ENCODE measurements at regions not wholly inside any gene's neighbourhood (a gene's known extent, or its start where the extent isn't known, plus 50 kb on each side); places are given as distances from the start of the nearest gene placed in this dataset.

- TF ChIP-seq EP300 (IDR thresholded peaks at IDR 0.05; ENCODE audit: low read length) (no peak), ZNF830 (CRISPR knock-in tag; IDR thresholded peaks at IDR 0.05) (no peak), CTCF (IDR thresholded peaks at IDR 0.05 in 2 of 3, conservative IDR thresholded peaks at IDR 0.05 in 1 of 3; ENCODE audit: insufficient read depth in 2 of 3, low read depth in 1 of 3, low read length in 3 of 3) (no peak), CCNT2 (IDR thresholded peaks at IDR 0.05; ENCODE audit: borderline replicate concordance, extremely low read depth, insufficient read length, low read depth, low read length) (no peak), FOSL1 (tag; conservative IDR thresholded peaks at IDR 0.05) (no peak), LCOR (CRISPR knock-in tag; IDR thresholded peaks at IDR 0.05) (no peak), POLR2A (conservative IDR thresholded peaks at IDR 0.05) (no peak), POLR3A (IDR thresholded peaks at IDR 0.05; ENCODE audit: borderline replicate concordance, extremely low read depth, insufficient read depth, insufficient read length) (no peak), MEF2D (tag; conservative IDR thresholded peaks at IDR 0.05; ENCODE audit: low read depth) (no peak), ZNF778 (CRISPR knock-in tag; IDR thresholded peaks at IDR 0.05) (no peak)
Observed at GRCh38 chr6:104022126-104022525, 837.6 kb downstream of the HACE1 start.
